Head of caudate nucleus (tissue), 42 donors: ENCODE measurements at regions not wholly inside any gene's neighbourhood (a gene's known extent, or its start where the extent isn't known, plus 50 kb on each side); places are given as distances from the start of the nearest gene placed in this dataset.

ENCODE experiments used
- DNase-seq, 42 donors: peaks; one replicate each; pipeline versions ENCODE4 v3.0.0 to v3.0.0-alpha.2; 2020 to 2021; ENCODE audit warnings: mixed read lengths in 7 of 42
- intact Hi-C: fragments of 100-400 bp; cut with DNase I; formaldehyde crosslinking; loops from one replicate; pipeline ENCODE4 v1.15.0; 2022

DNA sequence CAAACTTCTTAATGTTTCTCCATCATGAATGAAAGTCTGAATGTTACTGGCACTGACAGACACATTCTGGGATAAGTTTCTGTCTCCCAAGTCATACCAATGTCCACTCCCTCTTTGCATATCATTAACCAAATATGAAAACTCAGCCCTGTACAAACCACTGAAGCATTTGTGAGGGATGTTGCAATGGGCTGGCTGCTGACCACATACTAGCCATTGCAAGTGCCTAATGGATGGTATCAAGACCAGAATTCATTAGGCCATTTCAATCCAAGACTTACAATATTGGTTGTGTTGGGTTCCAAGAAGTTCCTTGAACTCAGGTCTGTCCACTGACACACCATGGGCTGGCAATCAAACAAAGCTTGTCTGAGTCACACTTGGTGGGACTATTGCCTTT is 73.8 kb downstream of the CBLN2 start:
- no peak for DNase-seq
- intact Hi-C loops, result no loop called here

DNA sequence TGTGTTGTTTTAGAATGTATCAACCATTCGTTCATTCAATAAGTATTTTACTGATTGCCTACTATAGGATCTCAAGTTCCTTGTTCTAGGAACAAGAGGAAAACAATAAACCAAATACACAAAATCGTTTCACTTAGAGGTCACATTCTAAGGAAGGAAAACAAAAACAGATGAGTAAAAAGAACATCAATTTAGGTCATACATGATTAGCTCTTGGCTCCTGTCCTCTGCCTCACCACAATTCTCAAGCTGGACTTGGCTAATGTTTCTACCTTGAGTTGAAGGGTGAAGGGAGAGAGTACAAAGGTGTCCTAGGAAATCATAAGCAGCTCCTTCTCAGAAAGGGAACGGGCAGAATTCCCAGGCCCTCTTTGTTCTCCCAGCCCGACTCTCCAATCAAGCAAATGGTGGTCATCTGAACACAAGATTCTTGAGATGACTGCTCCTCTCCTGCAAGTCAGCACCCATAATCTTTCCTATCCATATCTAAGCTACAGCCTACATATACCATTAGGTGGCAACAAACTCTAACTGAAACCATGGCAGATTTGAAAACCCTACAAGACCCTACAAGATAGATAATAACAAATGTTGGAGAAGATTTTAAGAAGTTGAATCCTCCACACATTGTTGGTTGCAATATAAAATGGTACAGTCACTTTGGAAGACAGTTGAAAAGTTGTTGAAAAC is 76.0 kb downstream of the CBLN2 start:
- intact Hi-C loops, result no loop called here
- DNase-seq, result no peak

- intact Hi-C loops, result no loop called here
- no peak for DNase-seq
These were observed 83.9 kb downstream of the CBLN2 start for GRCh38 chr18:72460210-72460680.

- intact Hi-C loops, result no loop called here
- DNase-seq, result no peak
These were observed 85.9 kb downstream of the CBLN2 start for GRCh38 chr18:72458271-72458670.

GRCh38 chr18:72456802-72457201 is 87.3 kb downstream of the CBLN2 start:
- intact Hi-C loops, result no loop called here
- no peak for DNase-seq

DNA sequence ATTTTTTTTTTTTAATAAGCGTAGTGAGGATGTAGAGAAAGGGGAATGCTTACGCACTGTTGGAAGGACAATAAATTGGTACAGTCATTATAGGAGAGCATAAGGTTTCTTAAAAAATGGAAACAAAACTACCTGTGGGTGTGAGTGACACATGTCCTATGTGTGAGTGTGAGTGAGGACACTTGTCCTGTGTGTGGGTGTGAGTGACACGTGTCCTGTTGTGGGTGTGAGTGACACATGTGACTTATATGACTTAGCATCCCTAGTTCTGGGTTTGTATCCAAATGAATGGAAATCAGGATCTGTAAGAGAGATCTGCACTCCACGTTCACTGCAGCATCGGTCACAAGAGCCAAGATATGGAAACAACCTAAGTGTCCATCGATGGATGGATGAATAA is 91.8 kb downstream of the CBLN2 start:
- intact Hi-C loops, result no loop called here
- DNase-seq, result no peak

GRCh38 chr18:72444798-72445155 is 99.4 kb downstream of the CBLN2 start:
- intact Hi-C loops, result no loop called here
- DNase-seq, result no peak

GRCh38 chr18:72444111-72444797 is 99.9 kb downstream of the CBLN2 start:
- intact Hi-C loops, result no loop called here
- no peak for DNase-seq

DNA sequence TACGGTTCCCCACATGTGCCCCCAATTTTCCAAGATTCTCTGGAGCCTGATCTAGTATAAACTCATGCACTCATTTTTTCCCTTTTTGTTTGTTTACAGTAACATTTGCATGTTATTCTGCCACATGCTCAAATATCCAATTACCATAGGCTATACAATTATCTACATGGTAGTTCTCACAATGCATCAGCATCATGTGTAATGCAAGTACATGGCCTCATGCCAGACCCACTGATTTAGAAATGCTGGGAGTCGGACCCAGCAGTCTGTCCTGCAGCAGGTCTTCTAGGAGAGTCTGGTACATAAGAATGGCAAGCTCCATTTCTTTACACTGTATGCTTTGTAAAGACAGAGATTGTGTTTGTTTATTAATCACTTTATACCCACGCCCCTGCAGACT is 107.7 kb downstream of the CBLN2 start:
- DNase-seq, result no peak
- intact Hi-C loops, result no loop called here

DNA sequence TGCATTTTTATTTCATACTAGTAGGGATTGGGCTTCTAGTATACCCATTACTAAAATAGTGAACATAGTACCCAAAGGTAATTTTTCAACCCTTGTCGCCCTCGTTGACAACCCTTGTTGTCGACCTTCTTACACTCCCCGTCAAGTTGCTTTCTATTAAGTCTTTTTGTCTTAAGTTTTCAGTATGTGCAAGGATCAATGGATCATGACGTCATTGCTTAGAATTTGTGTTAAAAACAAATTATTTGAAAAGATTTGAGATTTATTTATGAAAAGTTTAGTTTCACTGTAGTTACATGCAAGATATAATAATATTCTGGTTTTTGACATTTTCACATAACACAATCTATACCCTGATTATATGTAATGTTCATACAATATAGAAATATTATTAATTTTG is 110.4 kb downstream of the CBLN2 start:
- no peak for DNase-seq
- intact Hi-C loops, result no loop called here

- DNase-seq, result no peak
- intact Hi-C loops, result no loop called here
These were observed 116.4 kb downstream of the CBLN2 start for GRCh38 chr18:72427721-72428120.

DNA sequence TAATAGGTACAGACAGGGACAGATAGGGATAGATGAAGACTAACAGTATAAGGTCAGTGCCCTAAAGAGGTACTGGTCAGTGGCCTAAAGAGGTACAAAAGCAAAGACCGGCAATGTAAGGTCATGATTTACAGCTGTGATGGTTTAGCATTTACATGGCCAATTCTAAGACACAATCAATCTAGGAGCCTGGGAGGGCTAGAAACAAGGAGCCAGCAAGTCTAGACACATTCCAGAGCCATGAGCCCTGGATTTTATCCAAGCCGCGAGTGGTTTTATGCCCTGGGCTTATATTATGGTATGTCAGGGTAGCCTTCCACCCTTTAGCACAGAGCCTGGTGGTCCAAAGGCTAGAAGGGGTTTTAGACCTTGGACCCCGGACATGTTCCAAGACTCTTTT is 124.2 kb downstream of the CBLN2 start:
- DNase-seq, result no peak
- intact Hi-C loops, result no loop called here

DNA sequence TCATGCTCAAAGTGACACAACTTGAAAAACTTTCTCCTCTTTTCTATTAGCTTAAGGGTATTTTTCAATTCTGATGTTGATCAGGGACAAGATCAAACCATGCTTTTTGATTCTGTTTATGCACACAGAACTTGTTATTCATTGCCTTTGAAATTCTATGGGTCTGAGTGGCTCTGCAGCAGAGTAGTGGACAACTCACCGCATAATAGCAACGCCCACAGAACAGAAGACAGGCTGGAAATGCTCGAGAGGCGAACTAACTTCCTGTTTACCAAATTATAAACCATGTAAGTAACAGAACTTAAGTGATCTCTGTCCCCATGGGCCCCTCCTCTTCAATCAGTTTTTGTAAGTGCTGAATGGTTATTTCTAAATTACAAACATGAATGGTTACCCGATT is 131.2 kb downstream of the CBLN2 start:
- no peak for DNase-seq
- intact Hi-C loops, result no loop called here

GRCh38 chr18:72411261-72411660 is 132.9 kb downstream of the CBLN2 start:
- intact Hi-C loops, result no loop called here
- no peak for DNase-seq

GRCh38 chr18:72410399-72410798 is 133.7 kb downstream of the CBLN2 start:
- intact Hi-C loops, result no loop called here
- no peak for DNase-seq

GRCh38 chr18:72409903-72410302 is 134.2 kb downstream of the CBLN2 start:
- no peak for DNase-seq
- intact Hi-C loops, result no loop called here

DNA sequence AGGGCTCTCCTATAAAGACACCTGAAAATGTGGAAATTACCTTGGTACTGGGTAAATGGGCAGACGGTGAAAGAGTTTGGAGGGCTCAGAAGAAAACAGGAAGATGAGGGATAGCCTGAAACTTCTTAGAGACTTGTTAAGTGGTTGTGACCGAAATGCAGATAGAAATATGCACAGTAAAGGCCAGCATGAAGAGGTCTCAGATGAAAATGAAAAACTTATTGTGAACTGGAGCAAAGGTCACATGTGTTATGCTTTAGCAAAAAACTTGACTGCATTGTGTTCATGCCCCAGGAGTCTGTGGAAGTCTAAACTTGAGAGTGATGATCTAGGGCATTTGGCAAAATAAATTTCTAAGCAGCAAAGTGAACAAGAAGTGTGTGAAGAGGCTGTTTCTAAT is 137.1 kb downstream of the CBLN2 start:
- intact Hi-C loops, result no loop called here
- DNase-seq, result no peak

GRCh38 chr18:72391951-72392350 is 152.2 kb downstream of the CBLN2 start:
- no peak for DNase-seq

GRCh38 chr18:72391427-72391826 is 152.7 kb downstream of the CBLN2 start:
- DNase-seq, result no peak
- intact Hi-C loops, result no loop called here

More at GRCh38 chr18:72391951-72392350, 152.2 kb downstream of the CBLN2 start:
- intact Hi-C loops, result no loop called here

- DNase-seq, result no peak
- intact Hi-C loops, result no loop called here
These were observed 166.1 kb downstream of the CBLN2 start for GRCh38 chr18:72378016-72378415.

DNA sequence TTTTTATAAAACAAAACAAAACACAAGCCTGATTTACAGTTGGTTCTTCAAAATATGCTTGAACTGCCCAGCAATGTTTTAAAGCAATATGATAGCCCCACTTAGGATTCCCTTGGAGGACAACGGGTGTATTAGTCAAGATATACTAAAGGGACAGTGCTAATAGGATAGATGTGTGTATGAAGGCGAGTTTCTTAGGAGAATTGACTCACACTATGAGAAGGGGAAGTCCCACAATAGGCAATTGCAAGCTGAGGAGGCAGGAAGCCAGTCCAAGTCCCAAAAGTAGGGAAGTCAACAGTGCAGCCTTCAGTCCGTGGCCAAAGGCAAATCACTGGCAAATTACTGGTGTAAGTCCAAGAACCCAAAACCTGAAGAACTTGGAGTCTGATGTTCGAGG is 167.9 kb downstream of the CBLN2 start:
- intact Hi-C loops, result no loop called here
- no peak for DNase-seq
